SK-N-SH (cell line): ENCODE measurements at regions not wholly inside any gene's neighbourhood (a gene's known extent, or its start where the extent isn't known, plus 50 kb on each side); places are given as distances from the start of the nearest gene placed in this dataset.

ENCODE experiments used
- CTCF ChIP-seq: fragments of 200-600 bp; sonication (generic); IDR thresholded peaks from 2 replicates; pipeline ENCODE4 v1.6.1; 2017; ENCODE audit warnings: antibody characterized with exemption, mild to moderate bottlenecking, moderate library complexity
- EZH2phosphoT487 ChIP-seq: fragments of 200-600 bp; sonication (generic); IDR thresholded peaks from 2 replicates; pipeline ENCODE4 v1.6.1; 2017; ENCODE audit warnings: low read depth, mixed run types, mild to moderate bottlenecking, antibody characterized with exemption, moderate library complexity, borderline replicate concordance
- GABPA ChIP-seq: IDR thresholded peaks from 2 replicates; pipeline ENCODE4 v1.4.0; 2012; ENCODE audit warnings: low read depth, mild to moderate bottlenecking
- SMC3 ChIP-seq: IDR thresholded peaks from 2 replicates; pipeline ENCODE4 v1.6.1; 2012; ENCODE audit warnings: low read depth, low read length, improper control_type of control experiment

DNA sequence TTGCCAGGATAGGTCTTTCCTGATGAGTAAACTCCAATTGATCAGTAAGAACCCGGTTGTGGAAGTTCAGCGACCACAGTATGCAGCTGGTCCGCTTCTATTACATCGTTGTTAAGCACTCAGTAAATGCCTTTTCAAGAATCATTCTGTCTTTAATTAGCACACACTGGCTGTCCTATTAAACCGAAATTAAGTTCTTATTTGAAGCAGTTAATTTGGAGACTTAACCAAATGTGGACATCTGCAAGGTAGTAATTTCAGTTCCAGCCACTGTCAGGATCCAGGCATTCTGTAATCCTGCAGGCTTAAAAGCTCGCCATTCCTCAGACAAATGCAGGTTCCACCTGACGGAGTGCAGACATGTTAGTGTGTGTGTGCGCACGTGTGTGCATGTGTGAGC, 254.6 kb downstream of the IRX2 start:
- no peak for TF ChIP-seq SMC3
- TF ChIP-seq CTCF = no peak
- TF ChIP-seq GABPA = no peak
- TF ChIP-seq EZH2phosphoT487 = no peak
